Neural progenitor cell (in vitro differentiated cells): ENCODE measurements at regions not wholly inside any gene's neighbourhood (a gene's known extent, or its start where the extent isn't known, plus 50 kb on each side); places are given as distances from the start of the nearest gene placed in this dataset.

ENCODE experiments used
- DNase-seq: peaks from one replicate; pipeline ENCODE4 v3.0.0-alpha.2; 2016; ENCODE audit warnings: low spot score
- H2AFZ ChIP-seq: fragments of 200-600 bp; sonication (generic); replicated peaks from 2 replicates; pipeline ENCODE4 v1.6.1; 2016; ENCODE audit warnings: antibody characterized with exemption
- H3F3A ChIP-seq: fragments of 200-600 bp; sonication (generic); 2 replicates; pipeline ENCODE4 v1.6.1; 2016; ENCODE audit warnings: antibody characterized with exemption, low read depth
- H3K27ac ChIP-seq: fragments of 200-600 bp; sonication (generic); 2 replicates; pipeline ENCODE4 v1.5.1; 2016; ENCODE audit warnings: mild to moderate bottlenecking
- H3K27me3 ChIP-seq: fragments of 200-600 bp; sonication (generic); 2 replicates; pipeline ENCODE4 v1.6.1; 2016; ENCODE audit warnings: mild to moderate bottlenecking, moderate library complexity
- H3K36me3 ChIP-seq: fragments of 200-600 bp; sonication (generic); 2 replicates; pipeline ENCODE4 v1.5.1; 2016
- H3K4me1 ChIP-seq: fragments of 200-600 bp; sonication (generic); 2 replicates; pipeline ENCODE4 v1.6.1; 2016; ENCODE audit warnings: mixed run types
- H3K4me2 ChIP-seq: fragments of 200-600 bp; sonication (generic); 2 replicates; pipeline ENCODE4 v1.6.1; 2016
- H3K4me3 ChIP-seq: fragments of 200-600 bp; sonication (generic); 2 replicates; pipeline ENCODE4 v1.5.1; 2016
- H3K79me2 ChIP-seq: fragments of 200-600 bp; sonication (generic); 2 replicates; pipeline ENCODE4 v1.6.1; 2016; ENCODE audit warnings: low read depth
- H3K9ac ChIP-seq: fragments of 200-600 bp; sonication (generic); 2 replicates; pipeline ENCODE4 v1.6.1; 2016
- H3K9me3 ChIP-seq: fragments of 200-600 bp; sonication (generic); 2 replicates; pipeline ENCODE4 v1.5.1; 2016; ENCODE audit warnings: low read depth
- H4K20me1 ChIP-seq: fragments of 200-600 bp; sonication (generic); 2 replicates; pipeline ENCODE4 v1.6.1; 2016; ENCODE audit warnings: low read depth
- H3K27ac Mint-ChIP-seq: 3 replicates; pipeline ENCODE4 v1.8.0; 2021; ENCODE audit warnings: mixed read lengths
- H3K27me3 Mint-ChIP-seq: 2 replicates; pipeline ENCODE4 v1.8.0; 2022; ENCODE audit warnings: low read depth, mild to moderate bottlenecking, inconsistent platforms, moderate library complexity, mixed read lengths; ENCODE audit not compliant: insufficient read depth
- H3K36me3 Mint-ChIP-seq: 3 replicates; pipeline ENCODE4 v1.8.0; 2021; ENCODE audit warnings: mixed read lengths
- H3K4me1 Mint-ChIP-seq: 3 replicates; pipeline ENCODE4 v1.8.0; 2021; ENCODE audit warnings: mixed read lengths
- H3K4me3 Mint-ChIP-seq: 3 replicates; pipeline ENCODE4 v1.8.0; 2021; ENCODE audit warnings: mild to moderate bottlenecking, moderate library complexity, mixed read lengths
- H3K9me3 Mint-ChIP-seq: 3 replicates; pipeline ENCODE4 v1.8.0; 2020; ENCODE audit warnings: mixed read lengths
- EZH2 ChIP-seq: fragments of 200-600 bp; sonication (generic); IDR thresholded peaks from 2 replicates; pipeline ENCODE4 v1.6.1; 2017; ENCODE audit warnings: antibody characterized with exemption, mild to moderate bottlenecking, moderate library complexity
- EZH2phosphoT487 ChIP-seq: fragments of 200-600 bp; sonication (generic); IDR thresholded peaks from 2 replicates; pipeline ENCODE4 v1.6.1; 2017; ENCODE audit warnings: antibody characterized with exemption
- TF ChIP-seq, protein P1 (sequence below): fragments of 200-600 bp; sonication (generic); IDR thresholded peaks from 2 replicates; pipeline ENCODE4 v1.5.1; 2017; ENCODE audit warnings: antibody characterized with exemption, mild to moderate bottlenecking

DNA sequence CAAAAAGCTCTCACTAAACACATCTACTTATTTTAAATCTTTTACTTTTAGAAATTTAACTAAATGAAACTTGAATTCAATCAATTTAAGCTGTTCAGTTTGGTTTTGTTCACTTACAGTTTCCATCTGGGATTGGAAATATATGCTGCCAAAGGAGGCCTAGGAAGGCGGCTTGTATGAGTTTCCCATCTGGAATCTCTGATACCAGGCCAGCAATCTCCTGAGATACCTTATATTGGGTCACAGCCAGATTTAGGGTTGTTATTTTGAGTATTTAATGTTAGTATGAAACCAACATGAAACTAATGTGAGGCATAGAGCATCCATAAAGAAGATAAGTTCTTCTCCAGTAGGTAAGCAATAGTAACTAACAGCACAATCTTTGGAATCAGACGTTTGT is 94.6 kb downstream of the GMNC start:
- no peaks in the 10 kb centered on the region for H4K20me1 ChIP-seq
- H3K79me2 ChIP-seq, result no peaks in the 10 kb centered on the region
- H3K27ac ChIP-seq, result no peak overlapping the region
- no peaks in the 10 kb centered on the region for H3F3A ChIP-seq
- no peak overlapping the region for H3K27ac Mint-ChIP-seq
- no peaks in the 10 kb centered on the region for H3K27me3 ChIP-seq
- no peaks in the 10 kb centered on the region for H3K36me3 Mint-ChIP-seq
- peaks cover 5% of the 10 kb centered on the region for H3K9me3 ChIP-seq
- DNase-seq, result no peak
- H3K36me3 ChIP-seq, result no peaks in the 10 kb centered on the region
- no peak overlapping the region for H3K4me3 ChIP-seq
- TF ChIP-seq EZH2phosphoT487 (no peak), EZH2 (no peak)
- TF ChIP-seq, protein P1, sequence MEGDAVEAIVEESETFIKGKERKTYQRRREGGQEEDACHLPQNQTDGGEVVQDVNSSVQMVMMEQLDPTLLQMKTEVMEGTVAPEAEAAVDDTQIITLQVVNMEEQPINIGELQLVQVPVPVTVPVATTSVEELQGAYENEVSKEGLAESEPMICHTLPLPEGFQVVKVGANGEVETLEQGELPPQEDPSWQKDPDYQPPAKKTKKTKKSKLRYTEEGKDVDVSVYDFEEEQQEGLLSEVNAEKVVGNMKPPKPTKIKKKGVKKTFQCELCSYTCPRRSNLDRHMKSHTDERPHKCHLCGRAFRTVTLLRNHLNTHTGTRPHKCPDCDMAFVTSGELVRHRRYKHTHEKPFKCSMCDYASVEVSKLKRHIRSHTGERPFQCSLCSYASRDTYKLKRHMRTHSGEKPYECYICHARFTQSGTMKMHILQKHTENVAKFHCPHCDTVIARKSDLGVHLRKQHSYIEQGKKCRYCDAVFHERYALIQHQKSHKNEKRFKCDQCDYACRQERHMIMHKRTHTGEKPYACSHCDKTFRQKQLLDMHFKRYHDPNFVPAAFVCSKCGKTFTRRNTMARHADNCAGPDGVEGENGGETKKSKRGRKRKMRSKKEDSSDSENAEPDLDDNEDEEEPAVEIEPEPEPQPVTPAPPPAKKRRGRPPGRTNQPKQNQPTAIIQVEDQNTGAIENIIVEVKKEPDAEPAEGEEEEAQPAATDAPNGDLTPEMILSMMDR, result no peak
- H3K9me3 Mint-ChIP-seq, result no peaks in the 10 kb centered on the region
- no peaks in the 10 kb centered on the region for H3K27me3 Mint-ChIP-seq
- no peak overlapping the region for H3K4me3 Mint-ChIP-seq
- no peak overlapping the region for H2AFZ ChIP-seq
- H3K9ac ChIP-seq, result no peak overlapping the region
- H3K4me2 ChIP-seq, result no peak overlapping the region
- no peaks in the 10 kb centered on the region for H3K4me1 ChIP-seq
- H3K4me1 Mint-ChIP-seq, result no peaks in the 10 kb centered on the region

DNA sequence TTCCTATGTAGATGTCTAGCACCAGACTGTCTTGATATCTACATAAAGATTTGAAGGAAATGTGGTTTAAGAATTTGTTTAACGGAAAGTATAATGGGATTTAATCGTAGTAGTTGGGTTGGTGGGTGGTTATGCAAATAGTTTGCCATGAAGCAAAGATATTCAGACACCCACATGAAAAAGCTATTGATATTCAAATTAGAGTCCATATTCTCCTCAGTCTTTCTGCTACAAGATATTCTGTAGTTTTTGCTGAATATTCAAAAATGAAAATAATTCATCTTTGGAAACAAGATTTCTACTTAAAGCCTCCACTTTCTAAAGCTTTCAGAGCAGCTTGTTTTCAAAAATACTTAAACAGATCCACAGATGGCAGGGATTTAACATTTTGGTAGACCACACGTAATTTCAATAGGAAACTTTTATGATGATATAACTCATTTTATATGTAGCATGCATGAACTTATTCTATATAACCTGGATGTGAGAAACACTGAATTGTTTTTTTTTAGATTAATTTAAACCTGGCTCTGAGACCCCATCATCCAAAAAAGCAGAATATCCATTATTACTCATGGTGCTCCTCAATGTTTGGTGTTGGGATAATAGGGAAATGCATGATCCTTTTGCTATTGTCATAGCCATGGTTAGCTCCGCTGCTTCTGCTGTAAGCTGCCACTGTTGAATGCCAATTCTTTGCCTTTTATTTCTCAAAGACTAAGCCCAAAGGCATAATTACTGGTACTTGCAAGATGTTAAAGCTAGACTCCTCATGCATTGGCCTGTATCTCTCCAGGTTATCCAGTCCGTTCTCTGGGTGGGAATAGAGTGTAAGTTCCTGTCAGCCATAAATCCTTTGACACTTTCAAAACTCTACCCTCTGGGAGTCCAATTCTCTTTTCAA is 98.0 kb downstream of the GMNC start:
- Histone ChIP-seq H3K79me2 (no peaks in the 10 kb centered on the region), H3K36me3 (no peaks in the 10 kb centered on the region), H3K9me3 (no peaks in the 10 kb centered on the region), H3K27me3 (no peaks in the 10 kb centered on the region), H3K4me3 (no peak overlapping the region), H4K20me1 (no peaks in the 10 kb centered on the region), H3K4me2 (no peak overlapping the region), H2AFZ (no peak overlapping the region), H3K9ac (no peak overlapping the region), H3K27ac (no peak overlapping the region), H3F3A (no peaks in the 10 kb centered on the region), H3K4me1 (no peaks in the 10 kb centered on the region)
- Mint-ChIP-seq H3K36me3 (no peaks in the 10 kb centered on the region), H3K4me3 (no peak overlapping the region), H3K4me1 (no peaks in the 10 kb centered on the region), H3K27me3 (no peaks in the 10 kb centered on the region), H3K9me3 (no peaks in the 10 kb centered on the region), H3K27ac (no peak overlapping the region)
- TF ChIP-seq, protein P1, result no peak
- TF ChIP-seq EZH2phosphoT487, result no peak
- no peak for TF ChIP-seq EZH2
- no peak for DNase-seq

DNA sequence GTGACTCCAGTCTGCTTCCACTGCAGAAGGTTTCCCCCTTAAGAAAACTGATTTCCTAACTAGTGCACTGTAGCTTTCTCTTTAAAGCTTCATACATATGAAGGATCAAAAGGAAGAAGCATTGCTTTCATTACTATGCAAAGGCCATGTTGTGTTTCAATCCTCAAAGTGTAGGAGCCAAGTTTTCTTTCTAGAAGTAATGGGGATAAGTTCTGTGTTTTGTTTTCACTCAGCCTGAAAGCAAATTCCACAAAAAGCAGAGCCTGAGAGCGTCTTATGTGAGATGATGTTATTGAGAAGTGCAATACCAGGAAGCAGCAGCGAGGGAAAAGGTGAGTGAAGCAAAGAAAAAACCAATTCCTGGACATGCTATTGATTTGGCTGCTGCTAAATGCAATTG is 99.7 kb downstream of the GMNC start:
- Mint-ChIP-seq H3K27me3 (no peaks in the 10 kb centered on the region), H3K36me3 (no peaks in the 10 kb centered on the region), H3K4me3 (no peak overlapping the region), H3K4me1 (no peaks in the 10 kb centered on the region), H3K9me3 (no peaks in the 10 kb centered on the region), H3K27ac (no peak overlapping the region)
- no peak overlapping the region for H3K27ac ChIP-seq
- TF ChIP-seq, protein P1, result no peak
- no peak for TF ChIP-seq EZH2
- no peak for TF ChIP-seq EZH2phosphoT487
- no peaks in the 10 kb centered on the region for H3K9me3 ChIP-seq
- no peak overlapping the region for H3K9ac ChIP-seq
- no peaks in the 10 kb centered on the region for H3K79me2 ChIP-seq
- no peak overlapping the region for H3K4me3 ChIP-seq
- H3K36me3 ChIP-seq, result no peaks in the 10 kb centered on the region
- peak overlapping the region; percentile 31 for H2AFZ ChIP-seq
- H4K20me1 ChIP-seq, result no peaks in the 10 kb centered on the region
- no peaks in the 10 kb centered on the region for H3K27me3 ChIP-seq
- no peaks in the 10 kb centered on the region for H3F3A ChIP-seq
- no peak overlapping the region for H3K4me2 ChIP-seq
- no peaks in the 10 kb centered on the region for H3K4me1 ChIP-seq
- no peak for DNase-seq
